ENCODE measurements at regions not wholly inside any gene's neighbourhood (a gene's known extent, or its start where the extent isn't known, plus 50 kb on each side); places are given as distances from the start of the nearest gene placed in this dataset.

- no peak for DNase-seq
These were observed 462.5 kb upstream of the TBX3 start for GRCh38 chr12:115146453-115146852.

- DNase-seq: no peak
These were observed 460.4 kb upstream of the TBX3 start for GRCh38 chr12:115144425-115144824.

- no peak for DNase-seq
These were observed 457.1 kb upstream of the TBX3 start for GRCh38 chr12:115140981-115141655.

- DNase-seq: no peak
These were observed 454.0 kb upstream of the TBX3 start for GRCh38 chr12:115137812-115138521.

GRCh38 chr12:115135800-115136211 is 451.8 kb upstream of the TBX3 start:
- DNase-seq: peak; percentile 82

- DNase-seq: no peak
These were observed 450.3 kb upstream of the TBX3 start for GRCh38 chr12:115134298-115134697.

GRCh38 chr12:115132905-115133304 is 448.9 kb upstream of the TBX3 start:
- no peak for DNase-seq

GRCh38 chr12:115132145-115132544 is 448.2 kb upstream of the TBX3 start:
- no peak for DNase-seq

GRCh38 chr12:115129727-115130126 is 445.8 kb upstream of the TBX3 start:
- no peak for DNase-seq

GRCh38 chr12:115121053-115121452 is 437.1 kb upstream of the TBX3 start:
- no peak for DNase-seq

- no peak for DNase-seq
These were observed 434.3 kb upstream of the TBX3 start for GRCh38 chr12:115118177-115118724.

- DNase-seq: no peak
These were observed 430.2 kb upstream of the TBX3 start for GRCh38 chr12:115114140-115114539.

- DNase-seq: no peak
These were observed 425.9 kb upstream of the TBX3 start for GRCh38 chr12:115109863-115110262.

- DNase-seq: no peak
These were observed 424.4 kb upstream of the TBX3 start for GRCh38 chr12:115108129-115109100.

- DNase-seq: no peak
These were observed 420.2 kb upstream of the TBX3 start for GRCh38 chr12:115103884-115104883.

- DNase-seq: no peak
These were observed 418.5 kb upstream of the TBX3 start for GRCh38 chr12:115102450-115102849.

GRCh38 chr12:115101520-115101919 is 417.5 kb upstream of the TBX3 start:
- no peak for DNase-seq

- DNase-seq: no peak
These were observed 413.4 kb upstream of the TBX3 start for GRCh38 chr12:115097416-115097815.

GRCh38 chr12:115096588-115097397 is 412.8 kb upstream of the TBX3 start:
- no peak for DNase-seq

- DNase-seq: no peak
These were observed 411.2 kb upstream of the TBX3 start for GRCh38 chr12:115095073-115095748.

Measured in SHP77 treated with DMSO at 0.1 percent for 48 hours (cell line).